T-helper 1 cell treated with Interleukin-12 subunit alpha and Interleukin-12 subunit beta and Interleukin-4 antibody, amounts not matched to agents 30 ng/mL and 1 ng/mL, for 36 hours (primary cell): ENCODE measurements at regions not wholly inside any gene's neighbourhood (a gene's known extent, or its start where the extent isn't known, plus 50 kb on each side); places are given as distances from the start of the nearest gene placed in this dataset.
"Not testable (repeated sequence)": the region's sequence is repeated elsewhere in the genome, so short reads cannot be mapped to it uniquely, and the experiment has no call there.

ENCODE experiments used
- intact Hi-C: fragments of 100-400 bp; cut with micrococcal nuclease; formaldehyde crosslinking; loops from one replicate; pipeline ENCODE4 v1.15.1; 2024

- intact Hi-C loops = no loop called here
Measured at GRCh38 chr7:13749636-13750035, 239.8 kb downstream of the ETV1 start.

GRCh38 chr7:13751766-13752165 lies 237.7 kb downstream of the ETV1 start:
- intact Hi-C loops = no loop called here

GRCh38 chr7:13757841-13758240 lies 231.6 kb downstream of the ETV1 start:
- intact Hi-C loops = no loop called here

GRCh38 chr7:13765853-13766252 lies 223.6 kb downstream of the ETV1 start:
- intact Hi-C loops = not testable (repeated sequence)

GRCh38 chr7:13770305-13770704 lies 219.2 kb downstream of the ETV1 start:
- intact Hi-C loops = no loop called here

GRCh38 chr7:13774976-13775375 lies 214.5 kb downstream of the ETV1 start:
- intact Hi-C loops = no loop called here

- intact Hi-C loops = no loop called here
Measured at GRCh38 chr7:13777242-13777641, 212.2 kb downstream of the ETV1 start.

GRCh38 chr7:13778967-13779366 lies 210.5 kb downstream of the ETV1 start:
- intact Hi-C loops = no loop called here

GRCh38 chr7:13790611-13791010 lies 198.9 kb downstream of the ETV1 start:
- intact Hi-C loops = no loop called here

- intact Hi-C loops = no loop called here
Measured at GRCh38 chr7:13792208-13792607, 197.3 kb downstream of the ETV1 start.

- intact Hi-C loops = no loop called here
Measured at GRCh38 chr7:13793926-13794325, 195.5 kb downstream of the ETV1 start.

GRCh38 chr7:13794581-13794980 lies 194.9 kb downstream of the ETV1 start:
- intact Hi-C loops = no loop called here

- intact Hi-C loops = no loop called here
Measured at GRCh38 chr7:13797545-13797944, 191.9 kb downstream of the ETV1 start.

- intact Hi-C loops = no loop called here
Measured at GRCh38 chr7:13800694-13801448, 188.6 kb downstream of the ETV1 start.

GRCh38 chr7:13801669-13802068 lies 187.8 kb downstream of the ETV1 start:
- intact Hi-C loops = no loop called here

- intact Hi-C loops = no loop called here
Measured at GRCh38 chr7:13802651-13803050, 186.8 kb downstream of the ETV1 start.

- intact Hi-C loops = no loop called here
Measured at GRCh38 chr7:13803134-13803533, 186.3 kb downstream of the ETV1 start.

GRCh38 chr7:13806089-13806867 lies 183.2 kb downstream of the ETV1 start:
- intact Hi-C loops = not testable (repeated sequence)

- intact Hi-C loops = not testable (repeated sequence)
Measured at GRCh38 chr7:13817230-13817629, 172.2 kb downstream of the ETV1 start.

GRCh38 chr7:13821152-13821787 lies 168.2 kb downstream of the ETV1 start:
- intact Hi-C loops = no loop called here

GRCh38 chr7:13822678-13823077 lies 166.8 kb downstream of the ETV1 start:
- intact Hi-C loops = no loop called here

- intact Hi-C loops = no loop called here
Measured at GRCh38 chr7:13826752-13827151, 162.7 kb downstream of the ETV1 start.
